GM20431 (cell line): ENCODE measurements at regions not wholly inside any gene's neighbourhood (a gene's known extent, or its start where the extent isn't known, plus 50 kb on each side); places are given as distances from the start of the nearest gene placed in this dataset.
"Not testable (repeated sequence)": the region's sequence is repeated elsewhere in the genome, so short reads cannot be mapped to it uniquely, and the experiment has no call there.

ENCODE experiments used
- in situ Hi-C: fragments of 300-500 bp; cut with MseI, MboI; formaldehyde crosslinking; loops from one replicate; pipeline ENCODE4 v1.15.0; 2020; ENCODE audit warnings: low sequenced_read_pairs; ENCODE audit not compliant: unreplicated experiment

GRCh38 chr2:225867071-225867470 lies 467.6 kb downstream of the NYAP2 start:
- in situ Hi-C loops, result no loop called here

- in situ Hi-C loops, result no loop called here
These were observed 466.0 kb downstream of the NYAP2 start for GRCh38 chr2:225865468-225865867.

DNA sequence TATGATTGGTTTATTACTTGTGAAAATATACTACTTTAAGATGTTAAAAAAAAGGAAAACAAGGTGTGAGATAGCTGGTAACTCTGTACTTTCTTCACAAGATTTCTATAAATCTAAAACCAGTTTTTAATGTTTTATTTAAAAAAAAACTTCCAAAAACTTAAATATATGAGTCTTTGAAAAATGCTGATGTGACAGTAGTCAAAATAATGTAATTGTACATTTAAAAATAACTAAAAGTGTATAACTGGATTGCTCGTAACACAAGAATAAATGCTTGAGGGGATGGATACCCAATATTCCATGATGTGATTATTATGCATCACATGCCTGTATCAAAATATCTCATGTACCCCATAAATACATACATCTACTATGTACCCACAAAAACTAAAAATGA lies 464.9 kb downstream of the NYAP2 start:
- in situ Hi-C loops, result no loop called here

DNA sequence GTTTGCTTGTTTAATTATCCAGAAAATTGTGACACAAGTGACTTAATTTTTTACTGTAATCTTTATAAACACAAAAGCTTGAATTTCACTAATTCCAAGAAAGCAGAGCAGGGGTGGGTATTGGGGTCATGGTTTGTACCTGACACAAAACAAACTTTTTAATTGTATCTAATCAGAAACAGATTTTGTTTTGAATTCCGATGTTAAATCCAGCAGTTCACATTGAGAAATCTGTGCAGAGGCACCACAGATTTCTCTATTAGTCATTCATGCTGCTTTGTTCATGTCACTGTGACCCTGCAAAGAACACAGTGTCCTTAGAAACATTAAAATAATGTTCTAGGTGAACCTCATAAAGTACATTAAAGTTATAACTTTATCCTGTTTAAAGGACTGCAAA lies 443.4 kb downstream of the NYAP2 start:
- in situ Hi-C loops, result no loop called here

- in situ Hi-C loops, result no loop called here
These were observed 441.8 kb downstream of the NYAP2 start for GRCh38 chr2:225841314-225841713.

GRCh38 chr2:225837328-225837727 lies 437.8 kb downstream of the NYAP2 start:
- in situ Hi-C loops, result no loop called here

- in situ Hi-C loops, result no loop called here
These were observed 425.4 kb downstream of the NYAP2 start for GRCh38 chr2:225824748-225825449.

GRCh38 chr2:225821351-225821750 lies 421.8 kb downstream of the NYAP2 start:
- in situ Hi-C loops, result no loop called here

DNA sequence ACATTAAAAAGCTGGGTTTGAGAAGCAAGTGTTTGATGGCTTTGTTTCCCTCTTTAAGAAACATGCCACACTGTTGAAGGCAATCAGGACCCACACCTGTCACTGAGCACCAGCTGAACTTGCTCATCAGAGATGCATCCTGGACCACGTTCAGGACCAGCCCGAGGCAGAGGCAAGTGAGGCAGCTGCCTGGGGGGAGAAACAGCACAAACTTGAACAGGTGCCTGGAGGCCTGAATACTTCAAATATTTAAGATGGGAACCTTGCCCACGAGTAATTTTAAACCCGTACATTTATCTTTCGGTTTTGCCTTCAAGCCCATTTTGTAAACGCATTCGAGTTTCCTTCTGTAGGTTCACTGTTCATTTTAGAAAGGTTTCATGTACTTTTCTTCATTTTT lies 421.3 kb downstream of the NYAP2 start:
- in situ Hi-C loops, result no loop called here

- in situ Hi-C loops, result no loop called here
These were observed 415.0 kb downstream of the NYAP2 start for GRCh38 chr2:225814554-225814953.

GRCh38 chr2:225806105-225806504 lies 406.6 kb downstream of the NYAP2 start:
- in situ Hi-C loops, result no loop called here

DNA sequence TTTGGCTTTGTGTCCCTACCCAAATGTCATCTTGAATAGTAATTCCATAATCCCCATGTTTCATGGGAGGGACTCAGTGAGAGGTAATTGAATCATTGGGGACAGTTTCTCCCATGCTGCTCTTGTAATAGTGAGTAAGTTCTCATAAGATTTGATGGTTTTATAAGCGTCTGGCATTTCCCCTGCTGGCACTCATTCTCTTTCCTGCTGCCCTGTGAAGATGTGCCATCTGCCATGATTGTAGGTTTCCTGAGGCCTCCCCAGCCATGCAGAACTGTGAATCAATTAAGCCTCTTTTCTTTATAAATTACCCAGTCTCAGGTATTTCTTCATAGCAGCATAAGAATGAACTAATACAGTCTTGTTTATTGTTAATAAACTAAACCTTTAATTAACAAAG lies 402.6 kb downstream of the NYAP2 start:
- in situ Hi-C loops, result not testable (repeated sequence)

DNA sequence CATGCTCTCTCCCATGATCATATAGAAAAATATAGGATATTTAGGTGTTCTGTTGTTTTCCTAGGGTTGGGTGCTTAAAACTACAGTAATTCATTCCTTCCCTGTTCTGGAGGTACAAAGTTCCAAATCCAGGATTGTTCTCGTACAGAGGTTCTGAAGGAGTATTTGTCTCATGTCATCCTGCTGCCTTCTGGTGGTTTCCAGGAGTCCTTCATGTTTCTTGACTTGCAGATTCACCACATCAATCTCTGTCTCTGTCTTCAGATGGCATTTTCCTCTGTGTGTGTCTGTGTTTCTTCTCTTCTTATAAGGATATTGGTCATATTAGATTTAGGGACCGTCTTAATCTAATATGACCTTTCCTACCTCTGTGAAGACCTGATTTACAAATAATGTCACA lies 397.9 kb downstream of the NYAP2 start:
- in situ Hi-C loops, result no loop called here

DNA sequence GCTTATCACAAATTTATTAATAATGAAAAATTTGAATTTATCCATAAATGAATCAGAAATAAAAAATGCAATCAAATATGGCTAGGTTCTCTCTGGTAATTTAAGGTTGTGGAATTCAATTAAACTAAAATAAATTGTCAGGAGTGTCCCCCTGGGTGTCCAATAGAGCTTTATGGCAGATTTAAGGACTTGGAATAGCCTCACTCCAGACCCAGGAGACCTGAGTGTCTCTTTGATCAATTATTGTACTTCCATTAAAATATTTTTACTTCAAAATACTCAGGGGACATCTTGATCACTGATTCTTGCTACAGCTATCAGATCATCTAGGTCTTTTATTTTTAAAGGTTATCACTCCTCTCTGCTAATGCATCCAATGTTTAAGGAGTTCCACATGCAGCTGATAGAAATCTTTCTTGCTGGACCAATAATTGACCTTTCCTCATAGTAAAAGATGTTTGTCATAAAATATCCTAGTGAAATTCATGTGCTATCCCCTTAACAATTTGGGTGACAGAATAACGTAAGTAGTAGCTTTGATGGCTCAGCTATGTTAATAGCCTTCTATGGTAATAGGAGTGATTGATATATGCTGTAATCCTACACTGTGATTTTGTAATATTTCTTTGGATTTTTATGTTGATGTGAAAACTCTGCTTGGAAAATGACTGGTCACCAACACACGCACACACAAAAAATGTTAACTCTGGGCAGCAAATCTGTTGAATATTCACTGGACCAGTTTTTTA lies 395.3 kb downstream of the NYAP2 start:
- in situ Hi-C loops, result no loop called here

DNA sequence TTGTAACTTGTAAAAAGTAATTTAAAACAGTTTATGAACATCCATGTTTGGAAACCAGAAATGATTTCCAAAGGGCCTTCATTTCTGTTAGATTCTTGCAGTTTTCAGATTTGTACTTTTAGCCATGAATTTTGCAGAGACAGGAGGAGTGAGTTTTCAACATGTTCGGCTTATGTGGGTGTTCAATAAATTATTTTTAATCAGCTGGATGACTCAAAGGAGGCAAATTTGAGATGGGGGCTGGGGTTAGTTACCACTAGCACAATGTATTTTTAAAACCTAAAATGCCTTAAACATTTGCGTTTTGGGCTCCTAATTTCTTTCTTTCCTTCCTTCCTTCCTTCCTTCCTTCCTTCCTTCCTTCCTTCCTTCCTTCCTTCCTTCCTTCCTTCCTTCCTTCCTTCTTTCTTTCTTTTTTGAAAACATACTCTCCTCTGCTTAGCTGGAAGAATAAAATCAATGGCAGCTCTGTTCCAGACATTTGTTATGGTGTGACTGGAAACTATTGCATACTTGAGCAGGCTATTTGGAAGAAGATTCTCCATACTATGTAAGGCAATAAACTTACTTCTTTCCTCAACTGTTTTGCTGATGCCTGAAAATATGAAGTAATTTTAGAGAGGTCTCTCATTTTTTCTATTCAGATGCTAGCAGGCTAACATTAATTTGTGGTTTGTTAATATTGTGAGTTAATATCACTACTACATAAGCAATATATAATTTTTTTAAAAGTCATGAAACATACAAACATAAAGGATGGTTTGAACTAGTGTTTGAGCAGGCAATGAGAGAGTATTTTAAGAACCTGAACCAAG lies 394.4 kb downstream of the NYAP2 start:
- in situ Hi-C loops, result no loop called here

GRCh38 chr2:225788571-225789094 lies 389.1 kb downstream of the NYAP2 start:
- in situ Hi-C loops, result no loop called here

- in situ Hi-C loops, result no loop called here
These were observed 388.0 kb downstream of the NYAP2 start for GRCh38 chr2:225787497-225787896.

GRCh38 chr2:225781991-225782390 lies 382.5 kb downstream of the NYAP2 start:
- in situ Hi-C loops, result no loop called here

- in situ Hi-C loops, result no loop called here
These were observed 381.6 kb downstream of the NYAP2 start for GRCh38 chr2:225781145-225781544.

DNA sequence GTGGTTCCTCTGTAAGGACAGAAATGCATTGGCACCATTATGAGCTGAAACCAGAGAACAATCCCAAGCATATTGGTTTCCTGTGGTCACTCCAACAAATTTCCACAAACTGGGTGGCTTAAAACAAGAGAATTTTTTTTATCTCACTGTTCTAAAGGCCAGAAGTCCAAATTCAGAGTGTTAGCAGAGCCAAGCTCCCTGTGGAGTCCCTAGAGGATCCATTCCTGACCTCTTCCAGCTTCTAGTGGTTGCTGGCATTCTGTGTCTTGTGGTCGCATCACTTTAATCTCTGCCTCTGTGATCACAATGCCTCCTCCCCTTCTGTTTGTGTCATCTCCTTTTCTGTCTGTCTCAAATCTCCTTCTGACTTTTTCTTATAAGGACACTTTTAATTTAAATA lies 380.3 kb downstream of the NYAP2 start:
- in situ Hi-C loops, result no loop called here

GRCh38 chr2:225773148-225773547 lies 373.6 kb downstream of the NYAP2 start:
- in situ Hi-C loops, result no loop called here
